ENCODE measurements at regions not wholly inside any gene's neighbourhood (a gene's known extent, or its start where the extent isn't known, plus 50 kb on each side); places are given as distances from the start of the nearest gene placed in this dataset.
"Not testable (repeated sequence)": the region's sequence is repeated elsewhere in the genome, so short reads cannot be mapped to it uniquely, and the experiment has no call there.

DNA sequence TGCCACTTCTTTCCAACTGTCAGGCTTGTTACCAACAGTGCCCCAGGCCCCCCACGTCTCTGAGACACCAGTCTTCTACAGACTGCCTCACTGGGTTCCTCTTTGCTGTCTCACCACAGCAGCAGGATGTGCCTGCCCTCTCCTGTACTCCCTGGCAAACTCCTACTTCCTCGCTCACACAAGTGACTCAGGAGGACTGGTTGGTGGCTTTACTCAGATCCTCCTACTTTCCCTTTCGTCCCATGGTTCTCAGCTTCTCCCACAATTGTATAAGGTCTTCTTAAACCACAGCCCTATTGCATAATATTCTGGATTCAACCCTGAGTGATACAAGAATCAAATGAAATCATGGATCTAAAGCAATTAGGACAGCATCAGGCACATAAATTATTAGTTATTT lies 246.6 kb upstream of the PROK2 start:
- Histone ChIP-seq H2AFZ (ENCODE audit: low read depth, low read length) (no peak overlapping the region), H3K4me3 (ENCODE audit: low read length) (no peak overlapping the region), H3K4me1 (ENCODE audit: insufficient read depth, low read length) (no peaks in the 10 kb centered on the region), H3K9me3 (ENCODE audit: low read length) (no peaks in the 10 kb centered on the region), H3K27me3 (ENCODE audit: insufficient read depth, low read length) (no peaks in the 10 kb centered on the region), H3K36me3 (ENCODE audit: insufficient read depth, low read length) (no peaks in the 10 kb centered on the region)

- not testable (repeated sequence) for H3K27me3 ChIP-seq (ENCODE audit: insufficient read depth, low read length); H3K9me3 ChIP-seq (ENCODE audit: low read length); H3K36me3 ChIP-seq (ENCODE audit: insufficient read depth, low read length); H2AFZ ChIP-seq (ENCODE audit: low read depth, low read length); H3K4me1 ChIP-seq (ENCODE audit: insufficient read depth, low read length); H3K4me3 ChIP-seq (ENCODE audit: low read length)
Measured at GRCh38 chr3:72030296-72030695, 245.3 kb upstream of the PROK2 start.

DNA sequence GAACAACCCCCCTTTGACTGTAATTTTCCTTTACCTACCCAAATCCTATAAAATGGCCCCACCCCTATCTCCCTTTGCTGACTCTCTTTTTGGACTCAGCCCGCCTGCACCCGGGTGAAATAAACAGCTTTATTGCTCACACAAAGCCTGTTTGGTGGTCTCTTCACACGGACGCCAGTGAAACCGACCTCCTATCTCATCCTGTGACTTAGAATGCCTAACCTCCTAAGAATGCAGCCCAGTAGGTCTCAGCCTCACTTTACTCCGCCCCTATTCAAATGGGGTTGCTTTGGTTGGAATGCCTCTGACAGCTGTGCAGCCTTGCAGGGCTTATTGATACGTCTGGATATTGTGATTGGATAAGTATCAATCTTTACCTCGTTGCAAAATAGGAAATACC lies 243.8 kb upstream of the PROK2 start:
- not testable (repeated sequence) for H3K9me3 ChIP-seq (ENCODE audit: low read length); H3K4me3 ChIP-seq (ENCODE audit: low read length); H3K27me3 ChIP-seq (ENCODE audit: insufficient read depth, low read length); H2AFZ ChIP-seq (ENCODE audit: low read depth, low read length); H3K36me3 ChIP-seq (ENCODE audit: insufficient read depth, low read length); H3K4me1 ChIP-seq (ENCODE audit: insufficient read depth, low read length)

GRCh38 chr3:72028307-72028706 lies 243.4 kb upstream of the PROK2 start:
- not testable (repeated sequence) for H3K27me3 ChIP-seq (ENCODE audit: insufficient read depth, low read length); H3K9me3 ChIP-seq (ENCODE audit: low read length); H3K36me3 ChIP-seq (ENCODE audit: insufficient read depth, low read length); H3K4me1 ChIP-seq (ENCODE audit: insufficient read depth, low read length); H2AFZ ChIP-seq (ENCODE audit: low read depth, low read length); H3K4me3 ChIP-seq (ENCODE audit: low read length)

DNA sequence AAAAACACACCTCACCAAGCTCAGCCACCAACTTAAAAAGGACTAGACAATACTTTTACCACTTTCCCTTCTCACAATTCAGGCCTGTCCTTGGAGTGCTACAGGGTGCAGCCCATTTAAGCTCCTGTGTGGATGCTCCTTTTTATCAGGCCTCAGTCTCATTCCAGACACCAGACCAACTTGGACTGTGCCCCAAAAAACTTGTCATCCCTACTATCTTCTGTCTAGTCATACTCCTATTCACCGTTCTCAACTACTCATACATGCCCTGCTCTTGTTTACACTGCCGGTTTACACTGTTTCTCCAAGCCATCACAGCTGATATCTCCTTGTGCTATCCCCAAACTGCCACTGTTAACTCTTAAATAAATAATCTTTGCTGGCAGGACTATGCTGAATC lies 242.8 kb upstream of the PROK2 start:
- not testable (repeated sequence) for H3K36me3 ChIP-seq (ENCODE audit: insufficient read depth, low read length); H3K27me3 ChIP-seq (ENCODE audit: insufficient read depth, low read length); H3K9me3 ChIP-seq (ENCODE audit: low read length); H2AFZ ChIP-seq (ENCODE audit: low read depth, low read length); H3K4me3 ChIP-seq (ENCODE audit: low read length); H3K4me1 ChIP-seq (ENCODE audit: insufficient read depth, low read length)

GRCh38 chr3:72022027-72022426 lies 237.1 kb upstream of the PROK2 start:
- no peaks in the 10 kb centered on the region for H3K27me3 ChIP-seq (ENCODE audit: insufficient read depth, low read length)
- H3K4me3 ChIP-seq (ENCODE audit: low read length), result no peak overlapping the region
- no peak overlapping the region for H2AFZ ChIP-seq (ENCODE audit: low read depth, low read length)
- no peaks in the 10 kb centered on the region for H3K36me3 ChIP-seq (ENCODE audit: insufficient read depth, low read length)
- no peaks in the 10 kb centered on the region for H3K4me1 ChIP-seq (ENCODE audit: insufficient read depth, low read length)
- no peaks in the 10 kb centered on the region for H3K9me3 ChIP-seq (ENCODE audit: low read length)

GRCh38 chr3:72021531-72021930 lies 236.6 kb upstream of the PROK2 start:
- H3K27me3 ChIP-seq (ENCODE audit: insufficient read depth, low read length), result no peaks in the 10 kb centered on the region
- H3K9me3 ChIP-seq (ENCODE audit: low read length), result no peaks in the 10 kb centered on the region
- no peak overlapping the region for H3K4me3 ChIP-seq (ENCODE audit: low read length)
- no peak overlapping the region for H2AFZ ChIP-seq (ENCODE audit: low read depth, low read length)
- H3K36me3 ChIP-seq (ENCODE audit: insufficient read depth, low read length), result no peaks in the 10 kb centered on the region
- no peaks in the 10 kb centered on the region for H3K4me1 ChIP-seq (ENCODE audit: insufficient read depth, low read length)

DNA sequence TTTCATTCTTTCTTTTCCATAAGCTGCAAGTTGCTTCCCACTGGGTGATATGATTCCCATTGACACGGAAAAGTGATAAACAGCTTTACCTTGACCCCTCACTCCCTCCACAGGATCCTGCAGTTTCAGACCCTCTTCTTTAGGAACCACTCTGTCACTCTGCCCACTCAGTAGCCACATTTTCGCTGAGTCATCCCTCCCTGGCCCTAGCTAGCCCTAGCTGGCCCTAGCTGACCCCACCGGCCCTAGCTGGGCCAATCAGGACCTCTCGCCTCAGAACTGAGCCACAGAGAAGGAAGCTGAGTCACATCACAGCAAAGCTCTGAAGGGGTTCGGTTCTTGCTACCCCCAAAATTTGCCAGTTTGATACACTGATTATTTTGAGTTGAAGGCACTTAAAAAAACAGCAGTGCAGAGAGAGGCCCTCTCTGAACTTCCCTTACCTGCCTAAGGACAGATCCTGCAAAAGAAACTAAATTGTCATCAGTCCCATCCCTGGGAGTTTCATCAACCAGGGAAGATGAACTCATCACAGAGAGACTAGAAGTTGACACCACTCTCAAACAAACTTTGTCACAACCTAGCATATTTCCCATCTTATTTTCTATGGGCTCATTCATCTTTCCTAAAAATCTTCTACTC lies 233.5 kb upstream of the PROK2 start:
- Histone ChIP-seq H3K36me3 (ENCODE audit: insufficient read depth, low read length) (no peaks in the 10 kb centered on the region), H3K9me3 (ENCODE audit: low read length) (no peaks in the 10 kb centered on the region), H3K4me3 (ENCODE audit: low read length) (no peak overlapping the region), H3K4me1 (ENCODE audit: insufficient read depth, low read length) (no peaks in the 10 kb centered on the region), H3K27me3 (ENCODE audit: insufficient read depth, low read length) (no peaks in the 10 kb centered on the region), H2AFZ (ENCODE audit: low read depth, low read length) (no peak overlapping the region)

DNA sequence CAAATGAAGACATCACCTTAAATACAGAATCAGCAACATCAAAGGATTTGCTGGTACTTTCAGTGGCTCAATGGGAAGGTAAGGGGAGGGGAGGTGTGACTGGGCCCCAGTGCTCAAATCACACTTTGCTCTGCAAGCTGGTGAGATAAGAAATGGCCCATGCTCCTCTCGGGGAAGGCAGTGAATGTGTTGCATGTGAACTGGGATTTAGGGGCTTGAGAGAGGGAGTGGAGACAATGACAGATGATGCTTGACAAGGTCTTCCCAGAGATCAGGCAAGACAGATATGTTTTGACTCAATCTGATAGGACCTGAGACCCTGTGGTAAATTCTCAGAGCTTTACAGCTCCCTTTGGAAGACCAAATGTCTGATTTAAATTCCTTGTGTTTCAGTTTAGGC lies 233.0 kb upstream of the PROK2 start:
- H3K4me3 ChIP-seq (ENCODE audit: low read length), result no peak overlapping the region
- H3K36me3 ChIP-seq (ENCODE audit: insufficient read depth, low read length), result no peaks in the 10 kb centered on the region
- no peaks in the 10 kb centered on the region for H3K4me1 ChIP-seq (ENCODE audit: insufficient read depth, low read length)
- no peak overlapping the region for H2AFZ ChIP-seq (ENCODE audit: low read depth, low read length)
- no peaks in the 10 kb centered on the region for H3K9me3 ChIP-seq (ENCODE audit: low read length)
- no peaks in the 10 kb centered on the region for H3K27me3 ChIP-seq (ENCODE audit: insufficient read depth, low read length)

- H3K27me3 ChIP-seq (ENCODE audit: insufficient read depth, low read length), result no peaks in the 10 kb centered on the region
- no peaks in the 10 kb centered on the region for H3K4me1 ChIP-seq (ENCODE audit: insufficient read depth, low read length)
- no peaks in the 10 kb centered on the region for H3K36me3 ChIP-seq (ENCODE audit: insufficient read depth, low read length)
- H3K9me3 ChIP-seq (ENCODE audit: low read length), result no peaks in the 10 kb centered on the region
- H2AFZ ChIP-seq (ENCODE audit: low read depth, low read length), result no peak overlapping the region
- H3K4me3 ChIP-seq (ENCODE audit: low read length), result no peak overlapping the region
Measured at GRCh38 chr3:72017311-72017710, 232.4 kb upstream of the PROK2 start.

DNA sequence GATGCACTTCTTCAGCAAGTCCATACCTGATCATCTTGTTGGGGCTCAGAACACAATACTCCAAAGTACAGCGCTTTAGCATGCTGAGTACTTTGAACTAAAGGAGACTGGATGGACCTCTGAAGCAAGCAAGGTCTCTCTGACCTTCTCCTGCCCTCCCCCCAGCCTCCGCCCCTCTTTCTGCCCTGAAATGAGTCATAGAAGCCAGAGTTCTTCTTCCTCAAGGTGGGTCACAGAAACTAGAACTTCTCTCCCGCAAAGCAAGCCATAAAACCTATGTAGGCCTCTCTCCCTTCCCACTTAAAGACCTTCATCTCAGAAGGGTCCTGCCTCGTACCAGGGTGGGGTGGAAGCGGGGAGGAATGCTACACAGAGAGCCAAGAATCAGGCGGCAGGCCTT lies 230.5 kb upstream of the PROK2 start:
- no peaks in the 10 kb centered on the region for H3K4me1 ChIP-seq (ENCODE audit: insufficient read depth, low read length)
- no peaks in the 10 kb centered on the region for H3K27me3 ChIP-seq (ENCODE audit: insufficient read depth, low read length)
- H3K36me3 ChIP-seq (ENCODE audit: insufficient read depth, low read length), result no peaks in the 10 kb centered on the region
- H2AFZ ChIP-seq (ENCODE audit: low read depth, low read length), result no peak overlapping the region
- no peak overlapping the region for H3K4me3 ChIP-seq (ENCODE audit: low read length)
- no peaks in the 10 kb centered on the region for H3K9me3 ChIP-seq (ENCODE audit: low read length)

- Histone ChIP-seq H3K4me3 (ENCODE audit: low read length) (no peak overlapping the region), H3K27me3 (ENCODE audit: insufficient read depth, low read length) (no peaks in the 10 kb centered on the region), H3K4me1 (ENCODE audit: insufficient read depth, low read length) (no peaks in the 10 kb centered on the region), H3K36me3 (ENCODE audit: insufficient read depth, low read length) (no peaks in the 10 kb centered on the region), H3K9me3 (ENCODE audit: low read length) (no peaks in the 10 kb centered on the region), H2AFZ (ENCODE audit: low read depth, low read length) (no peak overlapping the region)
Measured at GRCh38 chr3:72013084-72013483, 228.1 kb upstream of the PROK2 start.

DNA sequence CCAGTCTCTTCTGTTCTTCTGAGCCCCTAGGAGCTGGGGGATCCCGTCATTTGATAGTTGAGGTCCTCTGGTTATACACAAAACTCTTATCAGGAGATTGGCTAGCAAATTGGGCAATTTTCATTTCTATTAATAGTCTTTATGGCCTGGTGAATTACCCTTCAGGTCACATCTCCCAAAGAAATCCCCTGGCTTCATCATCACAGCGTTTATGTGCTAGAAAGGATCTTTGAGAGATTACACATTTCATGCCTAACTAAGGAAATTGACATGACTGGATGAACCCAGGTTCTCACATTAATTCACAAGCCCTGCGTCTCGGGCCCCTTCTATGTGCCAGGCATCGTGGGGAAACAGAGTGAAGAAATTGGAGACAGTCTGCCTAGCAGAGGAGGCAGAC lies 227.4 kb upstream of the PROK2 start:
- H3K27me3 ChIP-seq (ENCODE audit: insufficient read depth, low read length), result no peaks in the 10 kb centered on the region
- no peak overlapping the region for H3K4me3 ChIP-seq (ENCODE audit: low read length)
- H3K9me3 ChIP-seq (ENCODE audit: low read length), result no peaks in the 10 kb centered on the region
- no peak overlapping the region for H2AFZ ChIP-seq (ENCODE audit: low read depth, low read length)
- no peaks in the 10 kb centered on the region for H3K4me1 ChIP-seq (ENCODE audit: insufficient read depth, low read length)
- no peaks in the 10 kb centered on the region for H3K36me3 ChIP-seq (ENCODE audit: insufficient read depth, low read length)

- no peaks in the 10 kb centered on the region for H3K4me1 ChIP-seq (ENCODE audit: insufficient read depth, low read length)
- H2AFZ ChIP-seq (ENCODE audit: low read depth, low read length), result no peak overlapping the region
- no peaks in the 10 kb centered on the region for H3K36me3 ChIP-seq (ENCODE audit: insufficient read depth, low read length)
- H3K27me3 ChIP-seq (ENCODE audit: insufficient read depth, low read length), result no peaks in the 10 kb centered on the region
- H3K4me3 ChIP-seq (ENCODE audit: low read length), result no peak overlapping the region
- H3K9me3 ChIP-seq (ENCODE audit: low read length), result no peaks in the 10 kb centered on the region
Measured at GRCh38 chr3:72011485-72011884, 226.5 kb upstream of the PROK2 start.

Measured in neuron (in vitro differentiated cells).